ENCODE measurements at regions not wholly inside any gene's neighbourhood (a gene's known extent, or its start where the extent isn't known, plus 50 kb on each side); places are given as distances from the start of the nearest gene placed in this dataset.

- Histone ChIP-seq H3K27me3 (ENCODE audit: control insufficient read depth, extremely low read depth, insufficient read depth, low read length) (no peaks in the 10 kb centered on the region), H3K36me3 (ENCODE audit: control insufficient read depth in 2 of 2, extremely low read depth in 1 of 2, insufficient read depth in 2 of 2, low read length in 2 of 2) (no peaks in the 10 kb centered on the region), H3K79me2 (ENCODE audit: control insufficient read depth, insufficient read depth, low read length) (no peaks in the 10 kb centered on the region), H3K4me1 (ENCODE audit: control insufficient read depth, extremely low read depth, insufficient read depth, low read length) (peaks cover 10% of the 10 kb centered on the region), H3K4me3 (ENCODE audit: control insufficient read depth in 2 of 3, extremely low read depth in 1 of 3, insufficient read depth in 2 of 3, low read depth in 1 of 3, low read length in 3 of 3) (no peak overlapping the region), H3K4me2 (ENCODE audit: control insufficient read depth, extremely low read depth, insufficient read depth, low read depth, low read length) (no peak overlapping the region), H3K27ac (ENCODE audit: control insufficient read depth, insufficient read depth, low read length) (no peak overlapping the region), H3K9ac (ENCODE audit: control insufficient read depth, extremely low read depth, insufficient read depth, low read length) (no peak overlapping the region), H2AFZ (ENCODE audit: control insufficient read depth, low read length) (no peak overlapping the region), H3K9me3 (ENCODE audit: control insufficient read depth, low read depth, low read length) (no peaks in the 10 kb centered on the region), H4K20me1 (ENCODE audit: control insufficient read depth, extremely low read depth, insufficient read depth, low read length) (no peaks in the 10 kb centered on the region), H3K9me1 (ENCODE audit: control insufficient read depth, extremely low read depth, insufficient read depth, low read length) (no peaks in the 10 kb centered on the region)
- dilution Hi-C loops (cut with MboI; ENCODE audit: extremely low pct_ligation_motif_present, low sequenced_read_pairs) = no loop called here
- FAIRE-seq = no peak
- no peak for TF ChIP-seq EZH2 (IDR thresholded peaks at IDR 0.05; ENCODE audit: low read length)
- TF ChIP-seq CTCF (optimal IDR thresholded peaks at IDR 0.05 in 1 of 3, IDR thresholded peaks at IDR 0.05 in 1 of 3, conservative IDR thresholded peaks at IDR 0.05 in 1 of 3; ENCODE audit: extremely low read depth in 1 of 3, insufficient read depth in 2 of 3, low read length in 3 of 3) = no peak
- DNase-seq (ENCODE audit: low read depth, low spot score) = no peak
These were observed 165.0 kb downstream of the ZNF674 start for GRCh38 chrX:46380148-46380752.

GRCh38 chrX:46376246-46376885, 168.9 kb downstream of the ZNF674 start:
- DNase-seq (ENCODE audit: low read depth, low spot score) (no peak), FAIRE-seq (peak; percentile 71)
- no peaks in the 10 kb centered on the region for H4K20me1 ChIP-seq (ENCODE audit: control insufficient read depth, extremely low read depth, insufficient read depth, low read length)
- H3K9me1 ChIP-seq (ENCODE audit: control insufficient read depth, extremely low read depth, insufficient read depth, low read length) = no peaks in the 10 kb centered on the region
- no peaks in the 10 kb centered on the region for H3K27me3 ChIP-seq (ENCODE audit: control insufficient read depth, extremely low read depth, insufficient read depth, low read length)
- H3K79me2 ChIP-seq (ENCODE audit: control insufficient read depth, insufficient read depth, low read length) = no peaks in the 10 kb centered on the region
- no peak overlapping the region for H3K27ac ChIP-seq (ENCODE audit: control insufficient read depth, insufficient read depth, low read length)
- no peaks in the 10 kb centered on the region for H3K36me3 ChIP-seq (ENCODE audit: control insufficient read depth in 2 of 2, extremely low read depth in 1 of 2, insufficient read depth in 2 of 2, low read length in 2 of 2)
- H3K4me2 ChIP-seq (ENCODE audit: control insufficient read depth, extremely low read depth, insufficient read depth, low read depth, low read length) = no peak overlapping the region
- no peak overlapping the region for H3K9ac ChIP-seq (ENCODE audit: control insufficient read depth, extremely low read depth, insufficient read depth, low read length)
- peaks cover 20% of the 10 kb centered on the region for H3K4me1 ChIP-seq (ENCODE audit: control insufficient read depth, extremely low read depth, insufficient read depth, low read length)
- no peak overlapping the region for H3K4me3 ChIP-seq (ENCODE audit: control insufficient read depth in 2 of 3, extremely low read depth in 1 of 3, insufficient read depth in 2 of 3, low read depth in 1 of 3, low read length in 3 of 3)
- no peaks in the 10 kb centered on the region for H3K9me3 ChIP-seq (ENCODE audit: control insufficient read depth, low read depth, low read length)
- dilution Hi-C loops (cut with MboI; ENCODE audit: extremely low pct_ligation_motif_present, low sequenced_read_pairs) = no loop called here
- TF ChIP-seq EZH2 (IDR thresholded peaks at IDR 0.05; ENCODE audit: low read length) = no peak
- peak; percentile 51 to 63 (median 58) for TF ChIP-seq CTCF (optimal IDR thresholded peaks at IDR 0.05 in 1 of 3, IDR thresholded peaks at IDR 0.05 in 1 of 3, conservative IDR thresholded peaks at IDR 0.05 in 1 of 3; ENCODE audit: extremely low read depth in 1 of 3, insufficient read depth in 2 of 3, low read length in 3 of 3)
- H2AFZ ChIP-seq (ENCODE audit: control insufficient read depth, low read length) = no peak overlapping the region
